Stimulated activated CD8-positive, alpha-beta memory T cell treated with anti-CD3 and anti-CD28 coated beads, Interleukin-12 subunit alpha, Interleukin-12 subunit beta, amount 100 ng/mL, for 24 hours (primary cell): ENCODE measurements at regions not wholly inside any gene's neighbourhood (a gene's known extent, or its start where the extent isn't known, plus 50 kb on each side); places are given as distances from the start of the nearest gene placed in this dataset.
A peak's percentile ranks its signal among the peaks of the same experiment; 100 is the strongest.
"Not testable (repeated sequence)": the region's sequence is repeated elsewhere in the genome, so short reads cannot be mapped to it uniquely, and the experiment has no call there.

Experiments used
- DNase-seq: peaks from one replicate; pipeline ENCODE4 v3.0.0-alpha.2; 2020; ENCODE audit errors: extremely low read depth

DNA sequence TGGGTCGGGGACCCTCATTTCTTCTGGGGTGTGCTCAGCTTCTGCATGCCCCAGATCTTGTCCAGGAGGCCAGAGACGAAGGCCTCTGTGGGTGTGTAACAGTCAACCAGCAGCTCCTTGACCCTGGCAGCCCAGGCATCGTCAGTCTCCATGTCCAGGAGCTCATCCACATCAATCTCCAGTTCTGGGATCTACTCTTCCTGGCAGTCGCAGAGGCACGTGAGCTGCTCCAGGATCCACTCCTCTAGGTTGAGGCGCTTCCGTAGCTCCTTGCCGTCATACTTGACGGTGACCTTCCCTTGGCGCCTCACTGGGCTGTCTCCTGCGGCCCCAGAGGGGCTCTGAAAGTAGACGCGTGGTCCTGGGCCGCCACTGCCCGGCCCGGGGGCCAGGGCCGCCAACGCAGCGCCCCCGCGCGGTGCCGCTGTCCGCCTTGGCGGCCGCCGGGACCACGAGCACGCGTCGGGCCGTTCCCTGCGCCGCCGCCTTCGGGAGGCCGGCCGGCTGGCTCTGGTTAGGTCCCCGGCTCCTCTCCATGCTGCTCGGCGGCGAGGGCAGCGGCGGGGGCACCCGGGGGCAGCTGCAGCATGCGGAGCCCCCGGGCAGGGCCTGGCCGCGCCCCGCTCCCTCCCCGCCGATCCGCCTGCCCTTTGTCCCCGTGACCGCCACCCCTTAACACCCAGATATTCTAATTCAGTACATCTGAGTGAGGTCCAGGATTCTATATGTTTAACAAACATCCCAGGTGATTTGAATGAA is 170.5 kb downstream of the SEPTIN7 start:
- no peak for DNase-seq

DNA sequence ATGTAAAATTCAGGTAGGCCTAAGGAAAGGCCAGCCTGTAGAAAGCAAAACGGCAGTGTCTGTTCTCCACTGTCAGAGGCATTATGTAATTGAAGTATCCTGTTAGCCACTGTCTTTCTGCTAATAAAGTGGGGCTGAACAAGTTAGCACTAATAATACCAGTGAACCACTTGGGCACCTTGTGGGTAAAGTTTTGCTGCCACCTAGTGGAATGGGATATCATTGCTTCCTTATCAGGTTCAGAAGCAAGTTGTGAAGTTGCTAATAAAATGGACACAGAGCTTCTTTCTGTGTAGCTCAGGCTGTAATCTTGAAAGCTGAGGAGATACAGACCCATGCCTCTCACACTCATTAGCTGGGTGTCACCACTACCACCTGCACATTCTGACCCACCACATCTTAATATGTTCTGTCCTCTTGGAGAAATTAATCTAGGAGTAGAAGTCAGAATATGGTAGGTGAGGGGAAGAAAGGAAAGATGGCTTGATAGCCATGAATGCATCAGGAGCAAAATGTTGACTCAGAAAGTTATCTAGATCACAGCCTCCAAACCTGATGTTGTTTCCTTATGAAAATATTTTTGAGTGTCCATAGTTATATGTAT is 175.1 kb downstream of the SEPTIN7 start:
- no peak for DNase-seq

DNA sequence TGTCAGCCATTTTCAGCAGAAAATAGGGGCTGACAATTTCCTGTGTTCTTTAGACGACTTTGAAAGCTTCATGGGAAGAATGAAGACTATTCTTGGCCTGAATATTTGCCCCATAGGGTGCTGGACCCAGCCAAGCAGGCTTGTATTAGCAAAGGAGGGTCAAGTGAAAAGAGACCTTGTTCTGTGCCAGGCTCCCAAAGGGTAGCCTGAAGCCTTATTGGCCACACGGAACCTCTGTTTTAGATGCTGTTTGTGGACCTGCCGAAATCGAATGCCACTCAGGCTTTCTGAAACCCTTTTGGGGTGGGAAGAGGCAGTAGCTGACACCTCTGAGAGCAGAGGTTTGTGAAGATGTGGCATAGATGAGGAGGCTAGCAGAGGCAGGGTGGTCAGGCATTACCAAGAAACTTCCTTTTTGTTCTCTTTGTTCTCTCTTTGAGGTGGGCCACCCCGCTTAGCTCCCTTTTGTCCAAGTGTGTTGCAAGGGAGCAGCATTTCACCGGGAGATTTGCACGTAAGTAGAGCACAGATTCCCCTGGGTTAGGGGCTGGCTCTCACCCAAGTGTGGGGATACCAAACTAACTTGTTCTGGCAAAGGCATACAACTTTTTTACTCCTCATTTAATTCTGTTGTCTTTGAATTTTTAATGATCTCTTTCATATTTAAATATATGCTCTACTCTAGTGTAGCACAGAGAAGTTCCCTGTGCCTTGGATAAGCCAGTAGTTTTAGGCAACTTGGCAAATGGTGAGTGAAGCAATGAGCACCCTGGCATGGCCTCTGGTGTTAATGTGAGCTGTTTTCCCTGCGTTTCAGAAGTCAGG is 174.0 kb upstream of the EEPD1 start:
- DNase-seq, result not testable (repeated sequence)

DNA sequence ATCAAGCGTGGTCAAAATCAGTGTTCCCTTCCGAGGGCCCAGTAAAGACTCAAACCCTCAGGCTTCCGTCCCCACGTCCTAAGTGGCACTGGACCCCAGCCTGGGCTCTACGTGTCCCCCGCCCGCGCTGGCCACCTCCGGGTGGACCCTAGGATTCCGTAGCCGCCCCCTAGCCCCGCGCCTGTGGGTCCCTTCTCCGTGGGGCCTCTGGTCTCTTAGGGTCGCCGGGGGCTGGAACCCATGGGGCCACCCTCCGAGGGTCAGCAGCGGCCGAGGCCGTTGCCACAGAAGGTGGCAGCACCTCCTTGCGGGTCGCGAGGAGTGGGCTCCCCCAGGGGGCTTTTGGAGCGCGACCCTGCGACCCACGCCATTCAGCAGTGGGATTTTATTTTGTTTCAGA is 170.5 kb upstream of the EEPD1 start:
- DNase-seq, result no peak

DNA sequence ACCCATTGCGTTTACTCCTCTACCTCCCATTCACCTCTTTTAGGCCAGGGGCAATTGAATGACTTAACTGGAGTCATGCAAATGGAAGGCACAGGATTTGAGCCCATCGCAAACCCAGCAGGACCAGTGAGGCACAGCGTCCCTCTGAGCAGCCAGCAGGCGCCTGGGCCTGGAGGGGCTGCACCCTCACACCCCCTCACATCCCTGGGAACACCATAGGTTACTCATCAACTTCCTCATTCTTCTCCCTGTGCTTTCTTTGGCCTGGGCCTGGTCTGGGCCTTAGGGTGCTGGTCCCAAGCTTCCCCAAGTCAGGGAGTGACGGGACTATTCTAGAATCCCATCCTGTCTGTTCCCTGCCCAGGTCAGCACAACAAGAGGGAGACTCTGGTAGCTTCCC is 169.4 kb upstream of the EEPD1 start:
- DNase-seq, result no peak

DNA sequence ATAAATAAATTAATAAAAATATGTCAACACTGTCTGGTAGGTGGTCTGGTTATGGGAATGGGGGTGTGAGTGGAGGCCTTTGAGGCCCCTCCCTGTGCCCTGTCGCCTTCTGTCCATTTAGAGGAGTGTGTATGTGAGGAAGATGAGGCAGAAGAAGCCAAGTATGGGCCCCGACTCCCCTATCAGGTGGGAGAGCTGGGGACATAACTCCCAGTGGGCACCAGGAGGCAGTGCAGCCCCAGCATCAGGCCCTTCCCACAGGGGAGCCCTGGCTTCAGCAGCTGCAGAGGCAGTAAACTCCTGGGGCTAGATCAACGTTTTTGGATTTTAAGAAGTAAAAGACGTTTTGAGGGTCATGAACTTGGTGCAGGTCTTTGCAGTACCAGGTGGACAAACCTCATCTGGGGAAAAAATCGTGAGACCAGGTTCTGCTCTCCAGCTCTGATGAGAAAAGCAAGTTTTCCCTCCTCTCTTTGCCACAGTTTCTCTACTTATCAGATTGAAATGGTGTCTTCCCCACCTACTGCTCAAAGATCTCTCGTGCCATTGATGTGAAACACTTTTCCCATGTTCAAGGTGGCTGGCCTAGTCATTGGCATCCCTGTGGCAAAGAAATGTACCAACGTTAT is 167.8 kb upstream of the EEPD1 start:
- peak; percentile 42 for DNase-seq

DNA sequence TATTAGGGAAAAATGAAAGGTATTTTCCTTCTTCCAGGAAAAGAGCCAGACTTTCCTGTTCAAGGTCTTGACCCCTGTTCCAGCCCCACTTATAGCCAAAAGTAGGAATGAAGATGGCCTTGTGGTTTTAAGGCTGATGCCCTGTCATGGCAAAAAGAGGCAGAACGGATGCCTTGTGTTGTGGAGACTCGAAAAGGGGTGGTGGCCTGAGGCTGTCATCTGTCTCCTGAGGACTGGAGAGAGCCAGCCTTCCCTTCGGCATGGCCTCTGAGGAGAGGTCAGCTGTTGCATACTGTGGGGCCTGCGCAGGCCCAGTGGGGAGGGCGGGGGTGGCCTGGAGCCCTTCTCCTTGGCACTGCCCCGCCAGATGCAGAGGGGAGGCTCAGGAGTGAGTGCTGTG is 166.0 kb upstream of the EEPD1 start:
- no peak for DNase-seq

DNA sequence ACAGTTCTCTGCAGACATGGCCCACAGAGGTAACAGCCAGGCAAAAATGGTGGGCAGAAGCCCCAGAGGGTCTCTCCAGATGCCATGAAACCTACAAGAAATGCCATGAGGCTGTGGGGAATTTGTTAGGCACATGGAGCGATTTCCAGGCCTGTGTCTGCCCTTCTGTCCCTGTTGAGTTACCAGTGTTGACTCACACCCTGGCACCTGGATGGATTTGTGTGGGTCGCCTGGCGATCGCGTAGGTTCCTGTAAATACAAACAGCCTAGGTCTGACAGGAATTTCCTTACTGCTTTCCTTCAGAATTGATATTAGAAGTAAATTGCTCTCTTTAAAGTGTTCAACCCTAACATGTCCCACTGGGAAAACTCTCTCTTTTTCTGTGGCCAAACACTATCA is 164.9 kb upstream of the EEPD1 start:
- no peak for DNase-seq

DNA sequence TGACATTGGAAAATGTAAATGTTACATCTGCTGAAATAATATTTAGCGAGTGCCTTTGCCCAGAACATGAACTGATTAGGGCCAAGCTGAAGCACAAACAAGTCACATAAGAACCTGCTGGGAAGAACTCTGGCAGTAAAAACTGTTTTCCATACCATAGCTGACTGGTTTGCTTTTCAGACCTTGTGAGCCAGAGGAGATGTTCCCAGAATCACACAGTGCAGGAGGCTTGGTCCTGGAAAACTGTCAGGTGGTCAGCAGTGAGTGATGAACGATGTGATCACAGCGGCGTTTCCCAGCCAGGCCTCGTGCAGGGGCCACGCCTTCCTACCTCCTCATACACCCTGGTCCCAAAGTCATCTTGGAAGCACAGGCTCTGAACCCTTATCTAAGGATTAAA is 164.2 kb upstream of the EEPD1 start:
- no peak for DNase-seq

DNA sequence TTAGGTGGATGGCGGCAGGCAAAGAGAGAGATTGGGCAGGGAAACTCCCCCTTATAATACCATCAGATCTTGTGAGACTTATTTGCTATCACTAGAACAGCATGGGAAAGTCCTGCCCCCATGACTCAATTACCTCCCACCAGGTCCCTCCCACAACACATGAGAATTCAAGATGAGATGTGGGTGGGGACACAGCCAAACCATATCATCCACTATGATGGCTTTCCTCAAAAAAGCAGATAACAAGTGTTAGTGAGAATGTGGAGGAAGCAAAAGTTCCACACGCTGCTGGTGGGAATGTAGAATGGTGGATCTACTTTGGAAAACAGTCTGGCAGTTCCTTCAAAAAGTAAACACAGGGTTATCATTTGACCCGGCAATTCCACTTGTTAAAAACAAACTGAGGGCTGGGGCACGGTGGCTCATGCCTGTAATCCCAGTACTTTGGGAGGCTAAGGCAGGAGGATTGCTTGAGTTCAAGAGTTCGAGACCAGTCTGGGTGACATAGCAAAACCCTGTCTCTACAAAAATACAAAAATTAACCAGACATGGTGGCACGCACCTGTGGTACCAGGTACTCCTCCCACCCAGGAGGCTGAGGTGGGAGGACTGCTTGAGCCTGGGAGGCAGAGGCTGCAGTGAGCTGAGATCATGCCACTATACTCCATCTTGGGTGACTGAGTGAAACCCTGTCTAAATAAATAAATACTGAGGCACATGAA is 161.4 kb upstream of the EEPD1 start:
- DNase-seq, result peak; percentile 10

DNA sequence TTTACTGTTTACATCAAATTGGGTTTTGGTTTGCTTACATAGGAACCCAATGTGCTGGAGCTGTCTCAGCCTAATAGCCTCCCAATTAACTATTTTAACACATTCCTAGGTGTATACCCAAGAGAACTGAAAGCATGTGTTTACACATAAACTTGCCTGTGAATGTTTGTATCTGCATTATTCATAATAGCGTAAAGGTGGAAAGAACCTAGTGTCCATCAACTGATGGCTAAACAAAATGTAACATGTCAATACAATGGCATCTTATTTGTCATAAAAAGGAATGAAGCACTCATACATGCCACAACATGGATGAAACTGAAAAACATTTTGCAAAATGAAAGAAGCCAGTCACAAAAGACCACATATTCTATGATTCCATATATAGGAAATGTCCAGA is 160.6 kb upstream of the EEPD1 start:
- DNase-seq, result no peak

DNA sequence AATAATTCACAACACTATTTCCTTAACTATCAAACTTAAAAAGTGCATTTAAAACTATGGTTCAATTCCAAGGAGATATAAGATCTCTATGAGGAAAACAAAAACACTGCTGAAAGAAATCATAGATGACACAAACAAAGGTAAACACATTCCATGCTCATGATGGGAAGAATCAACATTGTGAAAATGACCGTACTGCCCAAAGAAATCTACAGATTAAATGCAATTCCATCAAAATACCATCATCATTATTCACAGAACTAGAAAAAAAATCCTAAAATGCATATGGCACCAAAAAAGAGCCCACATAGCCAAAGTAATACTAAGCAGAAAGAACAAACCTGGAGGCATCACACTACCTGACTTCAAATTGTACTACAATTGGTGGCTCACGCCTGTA is 159.9 kb upstream of the EEPD1 start:
- no peak for DNase-seq

DNA sequence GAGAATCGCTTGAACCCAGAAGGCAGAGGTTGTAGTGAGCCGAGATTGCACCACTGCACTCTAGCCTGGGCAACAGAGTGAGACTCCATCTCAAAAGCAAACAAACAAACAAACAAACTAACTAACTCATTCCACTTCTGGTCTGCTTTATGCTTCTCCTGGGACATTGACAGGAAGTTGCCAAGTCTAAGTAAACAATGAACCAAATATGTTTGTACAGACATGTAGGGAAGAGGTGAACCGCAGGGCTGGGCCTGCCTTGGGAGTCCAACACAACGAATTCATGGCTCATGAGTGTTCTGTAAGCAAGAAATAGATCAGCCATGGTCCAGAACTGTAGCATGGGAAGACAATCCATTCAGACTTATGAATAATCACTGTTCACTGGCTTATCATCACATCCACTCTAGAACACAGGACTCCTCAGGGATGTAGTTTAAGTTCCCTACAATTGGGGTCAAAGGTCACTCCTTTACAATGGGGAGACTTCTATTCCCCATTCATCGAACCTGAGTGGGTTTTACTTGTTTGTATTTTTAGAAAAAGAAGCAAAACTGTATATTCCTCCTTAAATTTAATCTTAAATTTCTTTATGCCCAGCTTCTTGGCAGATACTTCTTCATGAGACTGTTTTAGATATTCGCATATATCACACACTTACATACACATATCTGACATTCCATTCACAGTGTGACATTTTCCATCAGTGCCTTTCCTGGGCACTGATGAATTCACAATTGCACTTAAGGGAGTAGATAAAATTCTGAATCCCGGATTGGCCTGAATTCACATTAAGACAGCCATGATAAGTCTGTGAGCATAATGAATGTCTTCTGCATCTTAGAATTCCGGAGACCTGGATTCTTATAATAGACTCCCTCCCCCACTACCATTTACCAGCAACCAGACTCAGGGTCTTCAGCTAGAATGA is 159.1 kb upstream of the EEPD1 start:
- no peak for DNase-seq

DNA sequence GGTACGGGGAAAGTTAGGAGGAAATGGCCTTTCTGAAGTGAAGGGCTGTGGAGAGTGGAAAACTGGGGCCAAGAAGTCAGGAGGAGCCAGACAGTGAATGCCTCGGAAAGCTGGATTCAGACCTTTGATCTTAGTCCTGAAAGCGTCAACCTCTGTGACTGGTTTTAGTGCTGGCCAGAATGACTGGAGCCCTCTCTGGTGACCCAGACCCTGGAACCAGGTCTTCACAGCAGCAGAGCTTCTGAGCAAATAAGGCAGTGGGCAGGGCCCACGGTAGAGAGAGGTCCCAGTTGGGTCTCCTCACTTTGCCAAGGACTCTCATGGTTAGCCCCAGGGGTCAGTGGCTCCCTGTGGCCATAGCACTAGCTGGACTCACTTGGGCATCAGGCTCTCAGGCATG is 157.7 kb upstream of the EEPD1 start:
- DNase-seq, result no peak

DNA sequence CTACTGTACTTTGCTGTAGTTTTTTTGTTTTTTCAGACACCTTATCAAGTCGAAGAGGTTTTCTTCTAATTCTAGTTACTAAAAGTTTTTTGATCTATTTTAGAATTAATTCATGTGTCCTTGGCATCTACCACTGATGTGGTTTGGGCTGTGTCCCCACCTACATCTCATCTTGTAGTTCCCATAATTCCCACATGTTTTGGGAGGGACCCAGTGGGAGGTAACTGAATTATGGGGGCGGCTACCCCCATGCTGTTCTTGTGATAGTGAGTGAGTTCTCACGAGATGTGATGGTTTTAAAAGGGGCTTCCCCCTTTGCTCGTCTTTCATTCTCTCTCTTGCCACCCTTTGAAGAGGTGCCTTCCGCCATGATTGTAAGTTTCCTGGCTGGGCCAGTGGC is 154.6 kb upstream of the EEPD1 start:
- DNase-seq, result no peak

DNA sequence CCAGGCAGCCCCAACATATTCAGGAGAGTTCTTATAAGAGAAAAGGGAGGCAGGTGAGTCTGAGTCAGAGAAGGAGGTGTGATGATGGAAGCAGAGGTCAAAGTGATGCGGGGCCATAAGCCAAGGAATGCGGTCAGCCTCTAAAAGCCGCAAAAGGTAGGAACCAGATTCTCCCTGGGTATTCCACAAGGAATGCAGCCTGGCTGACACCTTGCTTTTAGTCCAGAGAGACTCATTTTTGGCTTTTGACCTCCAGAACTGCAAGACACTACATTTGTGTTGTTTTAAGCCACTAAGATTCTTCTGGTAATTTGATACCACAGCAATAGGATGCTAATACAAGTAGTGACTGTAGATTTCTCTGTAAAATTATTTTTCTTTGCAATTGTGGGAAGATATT is 151.5 kb upstream of the EEPD1 start:
- no peak for DNase-seq

DNA sequence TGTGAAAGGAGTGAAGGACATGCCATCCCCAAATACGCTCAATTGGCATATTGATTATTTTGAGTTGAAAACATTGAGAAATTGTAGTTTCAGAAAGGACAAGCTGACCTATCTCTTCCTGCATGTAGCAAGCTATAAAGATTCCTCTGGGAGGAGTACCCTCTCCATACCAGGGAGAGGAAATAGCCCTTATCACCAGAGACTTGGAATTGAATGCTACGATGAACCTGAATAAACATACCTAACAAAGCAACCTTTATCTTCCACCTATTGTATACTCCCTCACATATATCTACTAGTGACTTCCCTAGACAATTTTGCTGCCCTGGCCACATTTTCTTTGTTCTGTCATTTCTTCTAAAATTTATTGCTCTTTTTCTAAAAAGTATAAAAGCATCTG is 150.2 kb upstream of the EEPD1 start:
- no peak for DNase-seq

DNA sequence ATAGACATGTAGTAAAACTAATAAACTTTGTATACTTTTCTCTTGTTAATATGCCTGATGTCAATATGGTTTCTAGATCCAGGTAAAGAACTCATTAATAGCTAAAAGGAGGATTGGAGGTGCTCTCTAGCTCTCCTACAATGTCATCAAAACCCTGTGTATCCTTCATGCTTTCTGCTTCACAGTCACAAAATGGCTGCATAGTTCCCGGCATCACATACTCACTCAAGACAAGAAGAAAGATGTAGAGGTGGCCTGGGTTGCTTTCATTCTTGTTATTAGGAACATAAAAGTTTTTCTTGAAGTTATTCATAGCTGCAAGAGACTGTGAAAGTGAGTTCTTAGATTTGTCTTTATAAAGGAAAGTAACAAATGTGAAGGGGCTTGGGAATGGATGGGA is 149.7 kb upstream of the EEPD1 start:
- no peak for DNase-seq

DNA sequence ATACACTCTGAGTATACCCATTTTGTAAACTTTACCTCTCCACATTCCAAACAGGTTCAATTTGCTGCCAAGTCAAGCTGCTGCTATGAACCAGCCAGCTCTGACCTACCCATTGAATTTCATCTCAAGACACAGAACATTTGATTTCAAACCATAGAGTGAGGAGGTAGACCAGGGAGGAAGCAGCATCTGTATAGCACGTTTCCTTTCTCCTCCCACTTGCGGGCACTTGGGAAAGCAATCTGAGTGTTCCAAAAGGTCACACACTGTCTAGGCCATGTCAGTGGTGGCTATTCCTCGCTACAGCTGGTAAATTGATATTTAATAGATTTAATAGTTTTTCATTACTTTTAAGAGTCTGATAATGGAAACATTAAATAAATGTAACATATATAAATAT is 147.8 kb upstream of the EEPD1 start:
- no peak for DNase-seq

DNA sequence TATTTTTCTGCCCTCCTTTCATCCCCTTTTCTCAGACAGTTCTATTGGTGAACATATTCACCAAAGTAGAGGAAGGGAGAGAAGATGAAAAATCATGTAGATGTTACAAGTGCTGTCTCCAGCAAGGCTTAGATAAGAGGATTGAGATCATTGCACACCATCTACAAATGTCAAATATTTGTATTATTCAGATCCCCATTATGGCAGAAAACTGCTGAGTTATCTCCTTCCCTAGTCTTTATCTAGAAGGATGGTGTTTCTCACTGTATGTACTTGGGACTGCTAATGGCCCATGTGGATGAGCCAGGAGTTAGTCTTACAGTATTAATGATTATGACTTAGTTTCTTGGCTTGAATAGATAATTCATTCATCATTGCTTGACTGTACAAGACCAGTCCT is 147.2 kb upstream of the EEPD1 start:
- DNase-seq, result no peak
